ENCODE measurements at regions not wholly inside any gene's neighbourhood (a gene's known extent, or its start where the extent isn't known, plus 50 kb on each side); places are given as distances from the start of the nearest gene placed in this dataset.

- TF ChIP-seq CTCF (IDR thresholded peaks at IDR 0.05; ENCODE audit: insufficient read depth, low read length, poor library complexity, severe bottlenecking) (no peak), EZH2phosphoT487 (conservative IDR thresholded peaks at IDR 0.05; ENCODE audit: low read length) (no peak)
Measured at GRCh38 chr4:104976262-104976661, 170.4 kb upstream of the TET2 start.

Data from SU-DHL-6 (cell line).